GM18909 (cell line): ENCODE measurements at regions not wholly inside any gene's neighbourhood (a gene's known extent, or its start where the extent isn't known, plus 50 kb on each side); places are given as distances from the start of the nearest gene placed in this dataset.

Source experiments
- ATAC-seq: cut with Tn5 transposase; IDR thresholded peaks from one replicate; pipeline ENCODE4 v1.9.1; 2021; ENCODE audit warnings: mild to moderate bottlenecking; ENCODE audit not compliant: unreplicated experiment, poor library complexity

DNA sequence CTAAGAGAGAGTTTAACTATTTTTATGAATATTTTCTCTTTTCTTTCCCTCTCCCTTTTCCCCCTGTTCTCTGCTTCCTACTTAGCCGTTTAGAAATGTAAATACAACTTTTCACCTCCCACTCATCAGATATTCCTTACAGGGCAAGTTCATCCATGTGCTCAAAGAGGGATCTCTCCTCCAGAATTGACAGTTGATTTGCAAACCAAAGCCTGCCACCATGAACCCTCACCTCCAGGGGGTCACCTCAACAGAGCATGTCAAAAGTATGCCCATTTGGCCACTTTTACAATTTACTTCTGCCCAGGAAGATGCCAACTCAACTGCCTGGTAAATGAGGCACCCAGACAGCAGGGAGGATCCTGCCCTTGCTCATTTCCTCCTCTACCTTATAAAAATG lies 149.2 kb upstream of the GYPC start:
- no peak for ATAC-seq

DNA sequence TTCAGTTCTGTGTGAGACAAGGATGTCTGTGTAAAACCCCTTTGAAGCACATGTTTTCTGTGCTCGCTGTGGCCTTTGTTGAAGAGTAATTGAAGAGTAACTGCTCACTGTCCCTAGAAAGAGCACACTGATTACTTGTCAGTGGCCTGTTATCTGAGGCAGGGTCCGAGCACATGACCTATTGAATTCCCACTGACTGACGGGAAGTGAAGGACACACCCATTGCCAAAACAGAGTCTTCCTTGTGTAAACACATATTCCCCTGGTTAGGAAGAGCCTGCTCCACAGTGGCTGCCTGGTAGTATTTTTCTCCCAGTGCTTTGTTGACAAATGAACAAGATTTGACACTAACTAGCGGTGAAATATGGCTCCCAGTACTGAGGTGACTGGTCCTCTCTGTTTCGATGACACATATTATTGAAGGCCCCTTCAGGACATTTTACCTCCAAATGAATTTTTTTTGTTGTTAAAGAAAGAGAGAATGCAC lies 148.5 kb upstream of the GYPC start:
- no peak for ATAC-seq

GRCh38 chr2:126510356-126510755 lies 145.6 kb upstream of the GYPC start:
- ATAC-seq, result no peak

DNA sequence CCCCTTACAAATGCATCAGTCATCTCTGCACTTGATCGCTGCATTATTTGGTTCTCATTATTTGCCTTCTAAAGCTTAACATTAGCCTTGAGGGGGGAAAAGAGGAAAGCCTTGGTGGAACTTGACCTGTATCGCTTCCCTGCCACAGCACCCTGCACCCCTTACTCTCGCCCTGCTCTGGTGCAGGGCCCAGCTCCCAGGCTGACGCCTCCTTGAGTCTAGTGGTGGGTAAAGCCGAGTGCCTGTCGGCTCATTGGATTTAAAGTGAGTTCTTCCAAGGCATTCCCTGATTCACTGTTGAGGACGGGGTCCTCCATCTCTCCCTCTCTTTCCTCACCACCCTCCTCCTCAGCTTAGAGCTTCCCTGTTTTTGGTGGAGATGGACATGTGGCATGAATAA lies 145.0 kb upstream of the GYPC start:
- ATAC-seq, result no peak

- no peak for ATAC-seq
These were observed 143.9 kb upstream of the GYPC start for GRCh38 chr2:126512026-126512425.

DNA sequence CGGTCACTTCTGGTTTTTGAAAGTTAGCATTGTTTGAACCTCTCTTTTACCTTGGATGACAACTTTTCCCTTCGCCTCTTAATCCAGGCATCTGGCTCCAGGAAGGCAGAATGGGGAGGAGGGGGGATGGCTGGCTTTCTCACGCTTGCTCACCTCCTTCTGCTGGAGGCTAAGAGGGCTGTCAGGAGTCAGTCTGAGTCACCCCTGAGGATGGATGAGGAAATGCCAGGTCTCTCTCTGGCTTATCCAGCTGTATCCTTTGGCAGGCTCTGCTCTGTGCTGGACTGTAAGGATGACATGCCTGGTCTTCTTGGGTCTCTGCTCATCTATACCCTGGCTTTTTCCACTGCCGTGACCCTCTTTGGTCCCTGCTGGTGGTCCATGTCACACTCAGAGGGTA lies 142.9 kb upstream of the GYPC start:
- ATAC-seq, result no peak

DNA sequence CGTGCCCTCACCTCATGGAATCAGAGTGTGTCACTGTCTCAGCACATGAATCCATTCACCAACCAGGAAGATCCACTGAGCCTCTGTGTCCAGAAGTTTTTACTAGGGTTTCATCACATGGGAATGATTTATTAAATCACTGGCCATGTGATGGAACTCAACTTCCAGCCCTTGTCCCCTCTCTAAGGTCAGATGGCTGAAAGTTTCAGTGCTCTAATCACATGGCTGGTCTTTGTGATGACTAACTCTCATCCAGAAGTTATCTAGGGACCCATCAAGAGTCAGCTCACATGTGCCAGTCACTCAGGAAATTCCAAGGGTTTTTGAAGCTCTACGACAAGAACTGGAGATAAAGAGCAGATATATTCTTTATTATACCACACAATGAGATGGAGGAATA lies 140.5 kb upstream of the GYPC start:
- ATAC-seq, result no peak

DNA sequence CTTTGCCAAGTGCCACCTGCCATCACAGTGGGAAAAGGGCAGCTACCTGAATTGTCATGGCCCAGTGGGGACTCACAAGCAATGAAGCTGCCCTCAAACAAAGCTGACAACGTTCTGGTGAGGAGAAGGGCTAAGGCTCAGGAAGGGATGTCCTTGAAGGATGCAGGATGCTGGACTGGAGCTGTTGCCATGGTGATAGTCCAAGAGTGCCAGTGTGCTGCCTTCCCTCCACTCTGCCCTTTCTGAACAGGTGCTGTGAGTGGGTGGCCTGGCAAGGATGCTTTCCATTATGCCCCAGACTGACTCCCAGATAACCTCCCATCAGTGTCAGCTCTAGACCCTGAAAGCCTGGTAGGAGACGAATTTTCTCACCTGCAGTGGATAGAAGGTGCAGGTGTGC lies 137.8 kb upstream of the GYPC start:
- ATAC-seq, result no peak

GRCh38 chr2:126527836-126528490 lies 128.0 kb upstream of the GYPC start:
- ATAC-seq, result peak; percentile 88

- ATAC-seq, result no peak
These were observed 124.9 kb upstream of the GYPC start for GRCh38 chr2:126531029-126531428.

- peak; percentile 54 for ATAC-seq
These were observed 121.5 kb upstream of the GYPC start for GRCh38 chr2:126534478-126534877.

DNA sequence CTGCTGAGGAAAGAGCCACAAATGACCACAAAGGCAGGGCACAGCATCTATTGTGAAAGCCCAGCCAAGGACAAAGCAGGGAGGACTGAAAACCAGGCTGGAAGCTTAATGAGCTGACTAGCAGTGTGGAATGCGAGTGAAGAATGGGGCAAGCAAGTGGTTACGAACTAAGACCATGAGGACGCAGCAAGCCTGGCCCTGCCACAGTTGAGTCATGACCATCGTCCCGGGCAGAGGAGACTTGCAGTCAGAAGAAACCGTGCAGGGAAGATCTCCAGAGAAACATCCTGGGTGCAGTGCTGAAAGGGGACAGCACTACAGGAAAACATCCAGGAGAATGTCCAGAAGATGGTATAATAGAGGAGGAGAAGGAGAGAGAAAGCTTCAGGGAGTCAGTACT lies 120.5 kb upstream of the GYPC start:
- ATAC-seq, result no peak

DNA sequence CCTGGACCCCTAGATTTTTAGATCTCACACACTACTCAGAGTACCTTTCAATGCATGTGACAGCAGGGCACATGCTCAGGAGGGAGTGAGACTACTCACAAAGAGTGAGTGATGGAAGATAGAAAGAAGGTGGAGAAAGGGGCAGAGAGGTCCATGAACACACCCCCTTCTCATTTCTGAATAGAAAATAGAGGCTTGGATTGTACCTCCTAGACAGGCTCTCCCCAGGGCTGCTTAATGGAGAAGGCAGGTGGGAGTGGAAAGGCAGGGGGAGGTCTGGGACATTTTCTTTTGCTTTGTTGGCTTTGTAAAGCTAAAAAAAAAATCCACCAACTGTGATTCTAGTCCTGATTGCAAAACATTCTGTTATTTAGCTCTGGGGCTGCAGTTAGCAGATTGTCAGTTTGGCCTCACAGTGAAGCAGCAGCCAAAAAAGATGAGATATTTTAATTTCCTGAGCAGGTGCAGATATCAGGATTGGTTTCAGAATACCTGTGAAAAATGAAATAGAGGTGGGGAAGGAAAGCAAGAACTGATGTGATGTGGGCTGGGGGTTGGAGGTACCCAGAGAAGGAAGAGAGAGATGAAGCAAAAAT lies 119.3 kb upstream of the GYPC start:
- ATAC-seq, result no peak

- ATAC-seq, result no peak
These were observed 116.9 kb upstream of the GYPC start for GRCh38 chr2:126539101-126539500.

GRCh38 chr2:126542247-126542646 lies 113.7 kb upstream of the GYPC start:
- ATAC-seq, result no peak

- no peak for ATAC-seq
These were observed 112.9 kb upstream of the GYPC start for GRCh38 chr2:126543081-126543480.

DNA sequence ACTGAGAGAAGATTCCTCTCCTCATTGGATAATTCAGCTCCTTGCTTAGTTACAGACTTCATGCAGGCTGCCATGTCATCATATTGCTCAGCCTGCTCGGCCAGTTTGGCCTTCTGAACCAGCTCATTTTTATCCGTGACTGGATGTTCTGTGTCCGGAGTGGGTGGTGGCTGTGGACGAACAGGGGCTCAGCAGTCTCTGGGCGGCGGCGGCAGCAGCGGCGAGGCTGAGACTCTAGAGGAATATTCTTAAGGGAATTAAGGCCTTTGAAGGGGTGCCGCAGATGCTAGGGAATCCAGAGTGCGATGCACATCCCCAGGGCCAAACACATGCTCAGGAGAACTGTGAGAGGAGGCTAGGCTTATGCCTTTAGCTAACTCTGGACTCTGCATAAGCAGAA lies 97.9 kb upstream of the GYPC start:
- no peak for ATAC-seq

GRCh38 chr2:126568734-126569133 lies 87.2 kb upstream of the GYPC start:
- ATAC-seq, result no peak

GRCh38 chr2:126571403-126571802 lies 84.6 kb upstream of the GYPC start:
- ATAC-seq, result no peak

- ATAC-seq, result no peak
These were observed 80.3 kb upstream of the GYPC start for GRCh38 chr2:126575631-126576030.

- ATAC-seq, result no peak
These were observed 76.1 kb upstream of the GYPC start for GRCh38 chr2:126579868-126580267.

DNA sequence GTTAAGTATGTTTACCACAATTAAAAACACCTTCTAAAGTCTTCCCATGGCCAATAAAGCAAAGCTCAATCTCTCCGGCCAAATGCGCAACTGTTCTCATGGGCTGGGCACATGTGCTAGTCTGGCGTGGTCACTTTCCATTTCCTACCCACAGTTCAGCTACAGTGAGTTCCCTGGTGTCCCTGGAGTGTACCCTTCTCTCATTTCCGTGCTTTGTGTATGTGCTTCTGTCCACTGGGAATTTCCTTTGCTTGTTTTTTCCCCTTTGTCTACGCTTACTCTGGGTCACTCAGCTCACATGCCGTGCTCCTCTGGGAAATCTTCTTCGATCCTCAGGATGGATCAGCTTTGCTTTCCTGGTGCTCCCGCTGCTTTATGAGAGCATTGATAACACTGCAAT lies 69.6 kb upstream of the GYPC start:
- ATAC-seq, result no peak
